GM12878 (cell line): ENCODE measurements at regions not wholly inside any gene's neighbourhood (a gene's known extent, or its start where the extent isn't known, plus 50 kb on each side); places are given as distances from the start of the nearest gene placed in this dataset.

Source experiments
- CBFB ChIP-seq: IDR thresholded peaks from 2 replicates; pipeline ENCODE4 v1.6.1; 2016; ENCODE audit warnings: antibody characterized with exemption, low read depth
- CUX1 ChIP-seq: IDR thresholded peaks from 2 replicates; pipeline ENCODE4 v1.6.1; 2012; ENCODE audit warnings: improper control_type of control experiment, low read depth, low read length; ENCODE audit not compliant: insufficient replicate concordance
- EP300 ChIP-seq, 2 experiments: fragments of 150-350 bp in 1 of 2; IDR thresholded peaks; 2 replicates each; pipeline ENCODE4 v1.6.1; 2011 to 2012; ENCODE audit warnings: low read depth in 2 of 2, low read length in 2 of 2, borderline replicate concordance in 1 of 2, improper control_type of control experiment in 1 of 2, inconsistent platforms in 1 of 2; ENCODE audit not compliant: control insufficient read depth in 1 of 2
- ETV6 ChIP-seq, 2 experiments: fragments of 450-650 bp in 1 of 2; IDR thresholded peaks in 1 of 2; conservative IDR thresholded peaks in 1 of 2; 2 replicates each; pipeline ENCODE4 v1.6.1; 2014; ENCODE audit warnings: antibody characterized with exemption in 1 of 2, borderline replicate concordance in 1 of 2, low read depth in 1 of 2, mild to moderate bottlenecking in 1 of 2, moderate library complexity in 1 of 2
- GATAD2B ChIP-seq: fragments of 450-650 bp; conservative IDR thresholded peaks from 2 replicates; pipeline ENCODE4 v1.6.1; 2017; ENCODE audit warnings: low read depth, mild to moderate bottlenecking, moderate library complexity
- NFXL1 ChIP-seq: fragments of 450-650 bp; IDR thresholded peaks from 2 replicates; pipeline ENCODE4 v1.6.1; 2017; ENCODE audit warnings: antibody characterized with exemption, mild to moderate bottlenecking, borderline replicate concordance
- POLR2A ChIP-seq: IDR thresholded peaks from 2 replicates; pipeline ENCODE4 v1.6.1; 2011; ENCODE audit warnings: low read depth, mild to moderate bottlenecking, low read length
- RAD21 ChIP-seq: IDR thresholded peaks from 2 replicates; pipeline ENCODE4 v1.6.1; 2011; ENCODE audit warnings: mild to moderate bottlenecking, low read depth, low read length, moderate library complexity; ENCODE audit not compliant: insufficient read depth
- TF ChIP-seq, protein P1 (sequence below), 3 experiments: IDR thresholded peaks in 2 of 3; conservative IDR thresholded peaks in 1 of 3; 2 replicates each; pipeline ENCODE4 v1.5.1; 2011; ENCODE audit warnings: low read depth in 3 of 3, low read length in 3 of 3, mild to moderate bottlenecking in 3 of 3, control low read depth in 2 of 3, moderate library complexity in 2 of 3, inconsistent platforms in 1 of 3, mixed read lengths in 1 of 3; ENCODE audit not compliant: control insufficient read depth in 2 of 3, insufficient read depth in 1 of 3; ENCODE audit errors: extremely low read depth in 1 of 3

- no peak for TF ChIP-seq CBFB
- no peak for TF ChIP-seq CUX1
- TF ChIP-seq EP300 (IDR thresholded peaks at IDR 0.05; ENCODE audit: borderline replicate concordance in 1 of 2, control insufficient read depth in 1 of 2, low read depth in 2 of 2, low read length in 2 of 2): no peak
- no peak for TF ChIP-seq RAD21
- no peak for TF ChIP-seq NFXL1
- TF ChIP-seq ETV6 (conservative IDR thresholded peaks at IDR 0.05 in 1 of 2, IDR thresholded peaks at IDR 0.05 in 1 of 2; ENCODE audit: borderline replicate concordance in 1 of 2, low read depth in 1 of 2): no peak
- TF ChIP-seq POLR2A: no peak
- TF ChIP-seq GATAD2B: no peak
- TF ChIP-seq, protein P1, sequence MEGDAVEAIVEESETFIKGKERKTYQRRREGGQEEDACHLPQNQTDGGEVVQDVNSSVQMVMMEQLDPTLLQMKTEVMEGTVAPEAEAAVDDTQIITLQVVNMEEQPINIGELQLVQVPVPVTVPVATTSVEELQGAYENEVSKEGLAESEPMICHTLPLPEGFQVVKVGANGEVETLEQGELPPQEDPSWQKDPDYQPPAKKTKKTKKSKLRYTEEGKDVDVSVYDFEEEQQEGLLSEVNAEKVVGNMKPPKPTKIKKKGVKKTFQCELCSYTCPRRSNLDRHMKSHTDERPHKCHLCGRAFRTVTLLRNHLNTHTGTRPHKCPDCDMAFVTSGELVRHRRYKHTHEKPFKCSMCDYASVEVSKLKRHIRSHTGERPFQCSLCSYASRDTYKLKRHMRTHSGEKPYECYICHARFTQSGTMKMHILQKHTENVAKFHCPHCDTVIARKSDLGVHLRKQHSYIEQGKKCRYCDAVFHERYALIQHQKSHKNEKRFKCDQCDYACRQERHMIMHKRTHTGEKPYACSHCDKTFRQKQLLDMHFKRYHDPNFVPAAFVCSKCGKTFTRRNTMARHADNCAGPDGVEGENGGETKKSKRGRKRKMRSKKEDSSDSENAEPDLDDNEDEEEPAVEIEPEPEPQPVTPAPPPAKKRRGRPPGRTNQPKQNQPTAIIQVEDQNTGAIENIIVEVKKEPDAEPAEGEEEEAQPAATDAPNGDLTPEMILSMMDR (IDR thresholded peaks at IDR 0.05 in 2 of 3, conservative IDR thresholded peaks at IDR 0.05 in 1 of 3; ENCODE audit: control insufficient read depth in 2 of 3, extremely low read depth in 1 of 3, insufficient read depth in 1 of 3, low read depth in 3 of 3, low read length in 3 of 3): no peak
Observed at GRCh38 chr6:150546457-150546856, 53.2 kb upstream of the PLEKHG1 start.
